ENCODE measurements at regions not wholly inside any gene's neighbourhood (a gene's known extent, or its start where the extent isn't known, plus 50 kb on each side); places are given as distances from the start of the nearest gene placed in this dataset.

DNA sequence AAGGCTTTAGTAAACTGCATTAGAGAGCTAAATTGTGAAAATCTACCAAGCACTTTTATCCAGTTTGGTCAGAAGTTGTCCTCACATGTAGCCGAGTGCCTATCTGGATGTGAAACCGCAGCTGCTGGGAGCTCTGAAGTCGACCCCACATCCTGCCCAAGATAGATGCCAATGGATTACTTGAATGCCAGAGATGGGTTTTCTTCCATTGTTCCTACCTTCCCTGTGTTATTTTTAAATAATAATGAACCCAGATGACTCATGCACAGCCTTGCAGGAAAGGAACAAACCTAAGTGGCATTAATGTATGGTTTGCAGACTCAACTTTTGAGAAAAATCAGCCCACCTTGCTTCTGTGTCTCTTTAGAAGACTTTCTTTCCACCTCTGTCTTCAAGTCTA is 408.5 kb downstream of the FBXO15 start:
- no peak for TF ChIP-seq REST (IDR thresholded peaks at IDR 0.05; ENCODE audit: low read depth, low read length)
- TF ChIP-seq MYC (IDR thresholded peaks at IDR 0.05; ENCODE audit: insufficient read depth, insufficient read length, insufficient replicate concordance, low read length, severe bottlenecking): no peak
- no peak for TF ChIP-seq HCFC1 (IDR thresholded peaks at IDR 0.05; ENCODE audit: low read length)
- no peak for TF ChIP-seq CTCF (IDR thresholded peaks at IDR 0.05 in 2 of 3, conservative IDR thresholded peaks at IDR 0.05 in 1 of 3; ENCODE audit: control insufficient read depth in 2 of 3, extremely low read depth in 1 of 3, insufficient read depth in 1 of 3, low read depth in 3 of 3, low read length in 3 of 3)
- no peak for TF ChIP-seq CHD1 (IDR thresholded peaks at IDR 0.05; ENCODE audit: low read depth, low read length)
- TF ChIP-seq RCOR1 (conservative IDR thresholded peaks at IDR 0.05; ENCODE audit: low read depth, low read length): no peak
- TF ChIP-seq FOXK2 (IDR thresholded peaks at IDR 0.05): no peak
- TF ChIP-seq MXI1 (IDR thresholded peaks at IDR 0.05; ENCODE audit: low read depth, low read length): no peak
- no peak for TF ChIP-seq IRF4 (IDR thresholded peaks at IDR 0.05; ENCODE audit: low read depth, low read length)
